Brain microvascular endothelial cell (primary cell): ENCODE measurements at regions not wholly inside any gene's neighbourhood (a gene's known extent, or its start where the extent isn't known, plus 50 kb on each side); places are given as distances from the start of the nearest gene placed in this dataset.

Experiments
- DNase-seq: peaks from one replicate; pipeline ENCODE4 v3.0.0-alpha.2; 2020
- H3K27ac ChIP-seq: fragments of 250-450 bp; sonication (Bioruptor Pico); 2 replicates; pipeline ENCODE4 v1.5.1; 2020; ENCODE audit warnings: mild to moderate bottlenecking, moderate library complexity
- H3K27me3 ChIP-seq: fragments of 250-450 bp; sonication (Bioruptor Pico); replicated peaks from 2 replicates; pipeline ENCODE4 v1.5.1; 2020; ENCODE audit warnings: mild to moderate bottlenecking
- H3K36me3 ChIP-seq: fragments of 250-450 bp; sonication (Bioruptor Pico); replicated peaks from 2 replicates; pipeline ENCODE4 v1.5.1; 2020; ENCODE audit warnings: mild to moderate bottlenecking
- H3K4me3 ChIP-seq: 2 replicates; pipeline ENCODE4 v1.5.1; 2011; ENCODE audit warnings: low read depth, mild to moderate bottlenecking, control low read depth, low read length, moderate library complexity
- in situ Hi-C: cut with HindIII; loops from 2 replicates; pipeline ENCODE4 v1.10.0; 2017; ENCODE audit warnings: low sequenced_read_pairs, low pct_ligation_motif_present
- TF ChIP-seq, protein P1 (sequence below): IDR thresholded peaks from 2 replicates; pipeline ENCODE4 v1.5.1; 2011; ENCODE audit warnings: low read depth, mild to moderate bottlenecking, moderate library complexity, low read length, control low read depth, inconsistent platforms; ENCODE audit errors: missing control alignments

DNA sequence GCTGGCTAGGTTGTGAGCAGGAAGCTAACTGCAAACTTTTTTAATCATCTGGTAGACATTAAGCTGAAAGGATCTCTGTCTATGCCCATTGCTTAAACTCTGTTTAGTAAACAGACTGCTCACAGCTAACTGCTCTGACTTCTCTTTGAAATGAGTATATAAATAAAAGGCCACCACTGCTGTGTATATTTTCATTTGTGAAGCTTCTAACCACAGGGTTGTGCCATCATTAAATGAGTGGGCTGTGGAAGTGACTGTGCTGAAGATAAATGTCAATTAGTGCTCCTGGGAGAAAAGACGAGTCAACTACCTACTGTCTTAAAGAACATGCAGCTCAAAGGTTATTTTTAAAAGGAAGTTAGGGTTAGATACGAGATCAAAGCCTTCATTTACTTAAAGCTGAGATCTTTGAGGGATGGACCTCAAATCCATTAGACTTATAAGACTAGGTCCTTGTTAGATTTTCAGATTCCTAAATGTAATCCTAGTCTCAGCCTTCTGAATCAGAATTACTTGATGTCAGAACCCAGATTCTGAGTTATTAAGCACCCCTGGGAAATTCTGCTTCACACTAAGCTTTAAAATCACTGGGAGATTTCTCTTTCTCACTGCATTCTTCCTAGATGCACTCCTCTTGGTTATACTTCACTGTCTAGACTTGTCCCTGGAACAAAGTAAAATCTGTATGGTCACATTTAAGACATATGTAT lies 213.1 kb upstream of the FLRT2 start:
- no peaks in the 10 kb centered on the region for H3K27me3 ChIP-seq
- DNase-seq = no peak
- H3K4me3 ChIP-seq = no peak overlapping the region
- TF ChIP-seq, protein P1, sequence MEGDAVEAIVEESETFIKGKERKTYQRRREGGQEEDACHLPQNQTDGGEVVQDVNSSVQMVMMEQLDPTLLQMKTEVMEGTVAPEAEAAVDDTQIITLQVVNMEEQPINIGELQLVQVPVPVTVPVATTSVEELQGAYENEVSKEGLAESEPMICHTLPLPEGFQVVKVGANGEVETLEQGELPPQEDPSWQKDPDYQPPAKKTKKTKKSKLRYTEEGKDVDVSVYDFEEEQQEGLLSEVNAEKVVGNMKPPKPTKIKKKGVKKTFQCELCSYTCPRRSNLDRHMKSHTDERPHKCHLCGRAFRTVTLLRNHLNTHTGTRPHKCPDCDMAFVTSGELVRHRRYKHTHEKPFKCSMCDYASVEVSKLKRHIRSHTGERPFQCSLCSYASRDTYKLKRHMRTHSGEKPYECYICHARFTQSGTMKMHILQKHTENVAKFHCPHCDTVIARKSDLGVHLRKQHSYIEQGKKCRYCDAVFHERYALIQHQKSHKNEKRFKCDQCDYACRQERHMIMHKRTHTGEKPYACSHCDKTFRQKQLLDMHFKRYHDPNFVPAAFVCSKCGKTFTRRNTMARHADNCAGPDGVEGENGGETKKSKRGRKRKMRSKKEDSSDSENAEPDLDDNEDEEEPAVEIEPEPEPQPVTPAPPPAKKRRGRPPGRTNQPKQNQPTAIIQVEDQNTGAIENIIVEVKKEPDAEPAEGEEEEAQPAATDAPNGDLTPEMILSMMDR = no peak
- no peak overlapping the region for H3K27ac ChIP-seq
- in situ Hi-C loops = no loop called here
- no peaks in the 10 kb centered on the region for H3K36me3 ChIP-seq

- DNase-seq = no peak
These were observed 212.4 kb upstream of the FLRT2 start for GRCh38 chr14:85317491-85318021.

DNA sequence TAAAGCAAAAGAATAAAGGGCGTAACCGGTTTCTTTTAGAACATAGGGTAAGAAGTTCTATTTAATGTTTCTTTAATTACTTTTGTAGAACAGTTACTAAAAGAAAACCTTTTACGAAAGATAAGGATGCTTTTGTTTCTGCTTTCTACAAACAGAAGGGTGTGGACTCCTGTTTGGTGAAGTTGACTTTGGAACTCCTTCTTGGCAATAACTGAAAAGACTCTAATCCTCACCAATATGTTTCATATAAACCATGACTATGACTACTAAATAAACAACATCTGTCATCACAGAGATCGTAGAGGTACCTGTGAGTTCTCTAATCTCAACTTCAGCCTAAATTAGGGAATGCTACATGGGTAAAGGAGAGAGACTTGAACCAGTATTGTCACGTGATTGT lies 210.8 kb upstream of the FLRT2 start:
- H3K36me3 ChIP-seq = no peaks in the 10 kb centered on the region
- TF ChIP-seq, protein P1 = no peak
- H3K4me3 ChIP-seq = no peak overlapping the region
- DNase-seq = no peak
- no peaks in the 10 kb centered on the region for H3K27me3 ChIP-seq
- in situ Hi-C loops = no loop called here
- H3K27ac ChIP-seq = no peak overlapping the region

More at GRCh38 chr14:85317491-85318021, 212.4 kb upstream of the FLRT2 start:
- no peak overlapping the region for H3K27ac ChIP-seq
- TF ChIP-seq, protein P1 = no peak
- H3K4me3 ChIP-seq = no peak overlapping the region
- no peaks in the 10 kb centered on the region for H3K27me3 ChIP-seq
- no peaks in the 10 kb centered on the region for H3K36me3 ChIP-seq
- in situ Hi-C loops = no loop called here

GRCh38 chr14:85319998-85320630 lies 209.8 kb upstream of the FLRT2 start:
- no peak overlapping the region for H3K27ac ChIP-seq
- TF ChIP-seq, protein P1 = no peak
- no peak overlapping the region for H3K4me3 ChIP-seq
- DNase-seq = peak; percentile 26
- H3K36me3 ChIP-seq = no peaks in the 10 kb centered on the region
- no peaks in the 10 kb centered on the region for H3K27me3 ChIP-seq
- in situ Hi-C loops = no loop called here

GRCh38 chr14:85325134-85326017 lies 204.6 kb upstream of the FLRT2 start:
- no peak overlapping the region for H3K27ac ChIP-seq
- TF ChIP-seq, protein P1 = no peak
- in situ Hi-C loops = no loop called here
- H3K4me3 ChIP-seq = no peak overlapping the region
- DNase-seq = no peak
- H3K27me3 ChIP-seq = no peaks in the 10 kb centered on the region
- no peaks in the 10 kb centered on the region for H3K36me3 ChIP-seq
